Uterus (tissue), 2 donors: ENCODE measurements at regions not wholly inside any gene's neighbourhood (a gene's known extent, or its start where the extent isn't known, plus 50 kb on each side); places are given as distances from the start of the nearest gene placed in this dataset.

Experiments used
- CTCF ChIP-seq, 4 experiments: fragments of 200-600 bp in 2 of 4; fragments of 450-650 bp in 2 of 4; sonication (generic) in 2 of 4; IDR thresholded peaks; one replicate each; pipeline ENCODE4 v1.5.1; 2016 to 2019; ENCODE audit warnings: antibody characterized with exemption in 4 of 4, mild to moderate bottlenecking in 2 of 4, moderate library complexity in 1 of 4
- POLR2A ChIP-seq, 2 donors: fragments of 450-650 bp; IDR thresholded peaks; one replicate each; pipeline ENCODE4 v1.6.1; 2016; ENCODE audit warnings: antibody characterized with exemption in 2 of 2, mild to moderate bottlenecking in 1 of 2, moderate library complexity in 1 of 2

GRCh38 chr4:156201050-156201449, 247.4 kb upstream of the CTSO start:
- TF ChIP-seq CTCF (IDR thresholded peaks at IDR 0.05) (no peak), POLR2A (IDR thresholded peaks at IDR 0.05) (no peak)
